ENCODE measurements at regions not wholly inside any gene's neighbourhood (a gene's known extent, or its start where the extent isn't known, plus 50 kb on each side); places are given as distances from the start of the nearest gene placed in this dataset.

DNA sequence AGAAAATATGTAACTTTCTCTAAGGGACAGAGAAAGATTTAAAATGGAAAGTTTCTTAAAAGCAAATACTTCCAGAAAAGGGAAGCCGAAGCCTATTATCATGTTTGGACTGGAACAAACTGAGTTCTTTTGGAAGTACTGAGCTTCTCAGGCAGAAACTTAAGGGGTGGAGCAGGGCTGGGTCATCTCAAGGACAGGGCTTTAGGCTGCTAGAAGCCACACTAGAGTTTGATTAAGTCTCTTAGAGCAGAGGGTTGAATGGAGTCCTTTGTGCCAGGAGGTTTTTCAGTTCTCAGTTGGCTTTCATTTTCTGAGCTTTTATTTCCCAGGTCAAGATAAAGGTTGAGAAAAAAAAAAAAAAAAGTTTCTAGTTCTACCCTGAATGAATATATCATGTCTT lies 432.7 kb downstream of the SLITRK5 start:
- TF ChIP-seq, protein P1, sequence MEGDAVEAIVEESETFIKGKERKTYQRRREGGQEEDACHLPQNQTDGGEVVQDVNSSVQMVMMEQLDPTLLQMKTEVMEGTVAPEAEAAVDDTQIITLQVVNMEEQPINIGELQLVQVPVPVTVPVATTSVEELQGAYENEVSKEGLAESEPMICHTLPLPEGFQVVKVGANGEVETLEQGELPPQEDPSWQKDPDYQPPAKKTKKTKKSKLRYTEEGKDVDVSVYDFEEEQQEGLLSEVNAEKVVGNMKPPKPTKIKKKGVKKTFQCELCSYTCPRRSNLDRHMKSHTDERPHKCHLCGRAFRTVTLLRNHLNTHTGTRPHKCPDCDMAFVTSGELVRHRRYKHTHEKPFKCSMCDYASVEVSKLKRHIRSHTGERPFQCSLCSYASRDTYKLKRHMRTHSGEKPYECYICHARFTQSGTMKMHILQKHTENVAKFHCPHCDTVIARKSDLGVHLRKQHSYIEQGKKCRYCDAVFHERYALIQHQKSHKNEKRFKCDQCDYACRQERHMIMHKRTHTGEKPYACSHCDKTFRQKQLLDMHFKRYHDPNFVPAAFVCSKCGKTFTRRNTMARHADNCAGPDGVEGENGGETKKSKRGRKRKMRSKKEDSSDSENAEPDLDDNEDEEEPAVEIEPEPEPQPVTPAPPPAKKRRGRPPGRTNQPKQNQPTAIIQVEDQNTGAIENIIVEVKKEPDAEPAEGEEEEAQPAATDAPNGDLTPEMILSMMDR (IDR thresholded peaks at IDR 0.05; ENCODE audit: low read depth, low read length) = no peak
- H3K4me3 ChIP-seq (ENCODE audit: low read depth, low read length) = no peak overlapping the region
- DNase-seq (ENCODE audit: low read depth, low spot score) = no peak
- in situ Hi-C loops (cut with HindIII; ENCODE audit: low sequenced_read_pairs) = no loop called here

DNA sequence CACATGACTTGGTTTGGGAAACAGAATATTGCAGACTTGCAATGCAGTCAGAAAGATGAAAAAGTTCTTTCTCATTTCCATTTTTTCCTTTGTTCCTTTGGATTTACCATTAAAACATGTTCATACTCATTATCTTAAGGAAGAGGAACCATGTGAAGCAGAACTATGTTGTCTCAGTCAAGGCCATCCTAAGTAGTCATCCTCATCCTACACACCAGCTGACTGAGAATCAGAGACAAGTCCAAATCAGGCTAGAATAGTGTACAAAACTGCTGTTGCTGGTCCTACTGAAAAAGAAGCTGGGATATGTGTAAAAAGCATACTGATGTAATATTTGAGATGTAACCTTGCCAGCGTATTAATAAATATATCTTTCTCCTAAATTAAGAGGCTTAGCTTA lies 433.4 kb downstream of the SLITRK5 start:
- DNase-seq (ENCODE audit: low read depth, low spot score) = no peak
- in situ Hi-C loops (cut with HindIII; ENCODE audit: low sequenced_read_pairs) = no loop called here
- TF ChIP-seq, protein P1 (IDR thresholded peaks at IDR 0.05; ENCODE audit: low read depth, low read length) = no peak
- no peak overlapping the region for H3K4me3 ChIP-seq (ENCODE audit: low read depth, low read length)

DNA sequence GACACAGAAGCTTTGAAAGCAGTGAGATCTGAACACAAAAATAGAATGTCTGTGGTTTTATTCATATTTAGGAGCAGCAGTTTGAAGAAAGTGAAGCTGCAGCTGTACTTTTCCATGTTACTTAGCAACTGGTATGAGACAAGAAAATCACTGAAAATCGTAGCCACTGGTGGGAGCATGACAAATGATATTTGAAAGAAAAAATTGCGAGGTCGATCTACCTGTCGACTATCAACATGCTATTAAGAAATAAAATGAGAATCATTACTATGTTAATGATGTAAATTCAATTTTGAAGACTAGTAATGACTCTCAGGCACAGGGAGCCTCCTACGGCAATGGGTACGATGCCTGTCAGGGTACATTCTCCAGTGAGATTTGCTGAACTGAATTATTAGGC lies 436.4 kb downstream of the SLITRK5 start:
- in situ Hi-C loops (cut with HindIII; ENCODE audit: low sequenced_read_pairs) = no loop called here
- no peak overlapping the region for H3K4me3 ChIP-seq (ENCODE audit: low read depth, low read length)
- DNase-seq (ENCODE audit: low read depth, low spot score) = peak; percentile 20
- TF ChIP-seq, protein P1 (IDR thresholded peaks at IDR 0.05; ENCODE audit: low read depth, low read length) = no peak

DNA sequence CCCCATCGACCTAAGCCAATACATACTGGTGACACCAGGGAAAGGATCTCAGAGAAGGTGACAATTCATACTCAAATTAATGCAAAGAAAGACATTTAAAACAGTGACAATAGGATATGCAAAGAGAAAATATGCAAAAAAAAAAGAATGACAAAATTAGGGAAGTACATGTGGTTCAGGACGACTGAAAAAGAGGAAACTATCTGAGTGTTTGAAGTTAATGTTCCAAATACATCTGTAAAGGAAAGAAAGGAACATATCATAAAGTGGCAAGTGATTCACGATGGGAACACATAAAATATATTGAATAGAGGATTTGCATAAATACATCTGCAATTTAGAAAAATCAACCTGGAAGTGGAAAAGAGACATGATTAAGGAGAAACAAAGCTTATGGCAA lies 441.4 kb downstream of the SLITRK5 start:
- in situ Hi-C loops (cut with HindIII; ENCODE audit: low sequenced_read_pairs) = no loop called here
- no peak for DNase-seq (ENCODE audit: low read depth, low spot score)
- TF ChIP-seq, protein P1 (IDR thresholded peaks at IDR 0.05; ENCODE audit: low read depth, low read length) = no peak
- no peak overlapping the region for H3K4me3 ChIP-seq (ENCODE audit: low read depth, low read length)

DNA sequence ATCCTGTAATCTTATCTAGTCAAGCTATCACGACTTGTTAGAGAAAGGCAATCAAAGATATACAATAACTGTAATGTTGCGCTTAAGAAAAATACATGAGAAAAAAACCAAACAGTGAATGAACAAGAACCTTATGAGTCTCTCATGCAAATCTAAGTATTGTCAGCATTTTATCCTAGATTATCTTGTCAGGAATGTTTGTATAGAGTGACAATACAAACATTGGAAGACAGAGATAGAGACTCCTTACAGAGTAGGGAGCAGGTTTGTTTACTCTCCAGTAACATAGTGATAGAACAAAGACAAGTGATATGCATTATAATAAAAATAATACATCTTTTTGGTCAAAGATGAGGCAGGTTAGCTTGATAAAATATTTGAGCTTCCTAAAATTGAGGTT lies 444.8 kb downstream of the SLITRK5 start:
- DNase-seq (ENCODE audit: low read depth, low spot score) = no peak
- in situ Hi-C loops (cut with HindIII; ENCODE audit: low sequenced_read_pairs) = no loop called here
- H3K4me3 ChIP-seq (ENCODE audit: low read depth, low read length) = no peak overlapping the region
- TF ChIP-seq, protein P1 (IDR thresholded peaks at IDR 0.05; ENCODE audit: low read depth, low read length) = no peak

DNA sequence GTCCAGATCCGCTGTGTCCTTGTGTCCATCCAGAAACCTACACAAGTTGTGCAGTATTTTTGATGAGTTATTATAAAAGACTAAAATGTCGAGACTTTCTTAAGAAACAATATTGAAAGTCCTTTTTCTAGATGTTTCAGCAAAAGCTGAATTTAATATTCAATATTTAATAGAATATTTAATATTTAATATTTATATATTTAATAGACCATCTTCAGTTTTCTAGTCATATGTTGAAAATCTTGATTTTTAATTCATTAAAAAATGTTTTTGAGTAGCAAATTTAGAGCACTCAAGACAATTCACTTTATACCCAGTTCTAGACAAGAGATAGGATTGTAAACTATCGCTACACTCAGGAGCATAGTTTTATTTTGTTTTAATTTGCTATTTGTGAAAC lies 447.8 kb downstream of the SLITRK5 start:
- TF ChIP-seq, protein P1 (IDR thresholded peaks at IDR 0.05; ENCODE audit: low read depth, low read length) = no peak
- DNase-seq (ENCODE audit: low read depth, low spot score) = no peak
- no peak overlapping the region for H3K4me3 ChIP-seq (ENCODE audit: low read depth, low read length)
- in situ Hi-C loops (cut with HindIII; ENCODE audit: low sequenced_read_pairs) = no loop called here

DNA sequence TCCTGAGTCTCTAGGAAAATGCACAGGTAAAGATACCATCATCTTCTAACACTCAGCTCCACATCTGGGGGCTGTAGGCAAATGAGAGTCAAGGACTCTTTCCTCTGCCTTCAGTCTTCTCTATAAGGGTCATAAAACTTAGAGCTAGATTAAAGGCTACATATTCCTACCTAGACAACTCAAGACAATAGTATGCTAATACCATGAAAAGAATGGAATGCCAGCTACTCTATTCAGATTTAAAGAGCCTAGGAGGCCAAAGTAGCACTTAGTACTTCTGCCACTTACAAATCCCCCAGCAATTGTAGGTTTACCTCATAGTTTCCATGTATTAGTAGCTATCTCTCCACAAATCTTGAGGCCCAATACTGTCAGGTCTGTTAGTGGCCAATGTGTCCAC lies 453.0 kb downstream of the SLITRK5 start:
- in situ Hi-C loops (cut with HindIII; ENCODE audit: low sequenced_read_pairs) = no loop called here
- DNase-seq (ENCODE audit: low read depth, low spot score) = no peak
- H3K4me3 ChIP-seq (ENCODE audit: low read depth, low read length) = no peak overlapping the region
- TF ChIP-seq, protein P1 (IDR thresholded peaks at IDR 0.05; ENCODE audit: low read depth, low read length) = no peak

Measured in astrocyte of the spinal cord (primary cell).